HCT116 (cell line): ENCODE measurements at regions not wholly inside any gene's neighbourhood (a gene's known extent, or its start where the extent isn't known, plus 50 kb on each side); places are given as distances from the start of the nearest gene placed in this dataset.

Experiments used
- CTCF ChIP-seq, 3 experiments: fragments of 200-600 bp in 1 of 3; sonication (generic) in 1 of 3; IDR thresholded peaks in 2 of 3; conservative IDR thresholded peaks in 1 of 3; 2 replicates each; pipeline ENCODE4 v1.5.1; 2012 to 2017; ENCODE audit warnings: low read depth in 2 of 3, low read length in 2 of 3, antibody characterized with exemption in 1 of 3, borderline replicate concordance in 1 of 3, control low read depth in 1 of 3, mild to moderate bottlenecking in 1 of 3, mixed read lengths in 1 of 3, mixed run types in 1 of 3, moderate library complexity in 1 of 3; ENCODE audit not compliant: insufficient read depth in 1 of 3
- EZH2 ChIP-seq: fragments of 200-600 bp; sonication (generic); IDR thresholded peaks from 2 replicates; pipeline ENCODE4 v1.6.1; 2017; ENCODE audit warnings: antibody characterized with exemption, mixed run types
- EZH2phosphoT487 ChIP-seq: fragments of 200-600 bp; IDR thresholded peaks from 2 replicates; pipeline ENCODE4 v1.6.1; 2018; ENCODE audit warnings: antibody characterized with exemption, borderline replicate concordance
- POLR2A ChIP-seq: IDR thresholded peaks from 2 replicates; pipeline ENCODE4 v1.7.0; 2011; ENCODE audit warnings: borderline replicate concordance; ENCODE audit not compliant: insufficient read depth, insufficient read length; ENCODE audit errors: extremely low read depth

- TF ChIP-seq EZH2 (no peak), EZH2phosphoT487 (no peak), POLR2A (no peak), CTCF (IDR thresholded peaks at IDR 0.05 in 2 of 3, conservative IDR thresholded peaks at IDR 0.05 in 1 of 3; ENCODE audit: borderline replicate concordance in 1 of 3, insufficient read depth in 1 of 3, low read depth in 2 of 3, low read length in 2 of 3) (no peak)
Measured at GRCh38 chr12:126086242-126086641, 1021.0 kb downstream of the AACS start.
